DMS53 (cell line): ENCODE measurements at regions not wholly inside any gene's neighbourhood (a gene's known extent, or its start where the extent isn't known, plus 50 kb on each side); places are given as distances from the start of the nearest gene placed in this dataset.
A peak's percentile ranks its signal among the peaks of the same experiment; 100 is the strongest.

Source experiments
- DNase-seq: peaks from one replicate; lab custom pipeline; 2025; lab: John Stamatoyannopoulos, UW

- DNase-seq, result no peak
Measured at GRCh38 chr10:111821871-111822270, 361.7 kb downstream of the GPAM start.

- no peak for DNase-seq
Measured at GRCh38 chr10:111822661-111823060, 360.9 kb downstream of the GPAM start.

GRCh38 chr10:111824128-111824527 is 359.4 kb downstream of the GPAM start:
- DNase-seq, result no peak

- no peak for DNase-seq
Measured at GRCh38 chr10:111830359-111830758, 353.2 kb downstream of the GPAM start.

- no peak for DNase-seq
Measured at GRCh38 chr10:111831058-111831457, 352.5 kb downstream of the GPAM start.

GRCh38 chr10:111833251-111833650 is 350.3 kb downstream of the GPAM start:
- DNase-seq, result no peak

- DNase-seq, result no peak
Measured at GRCh38 chr10:111835574-111835973, 348.0 kb downstream of the GPAM start.

- no peak for DNase-seq
Measured at GRCh38 chr10:111836064-111836463, 347.5 kb downstream of the GPAM start.

GRCh38 chr10:111836571-111836970 is 347.0 kb downstream of the GPAM start:
- DNase-seq, result no peak

GRCh38 chr10:111837086-111837485 is 346.5 kb downstream of the GPAM start:
- no peak for DNase-seq

GRCh38 chr10:111837985-111838384 is 345.6 kb downstream of the GPAM start:
- DNase-seq, result no peak

GRCh38 chr10:111840546-111840945 is 343.0 kb downstream of the GPAM start:
- DNase-seq, result no peak

GRCh38 chr10:111852801-111853200 is 330.8 kb downstream of the GPAM start:
- DNase-seq, result no peak

- DNase-seq, result peak; percentile 28
Measured at GRCh38 chr10:111856631-111857030, 326.9 kb downstream of the GPAM start.

GRCh38 chr10:111865550-111865949 is 318.0 kb downstream of the GPAM start:
- no peak for DNase-seq

GRCh38 chr10:111871458-111871857 is 312.1 kb downstream of the GPAM start:
- no peak for DNase-seq

- DNase-seq, result no peak
Measured at GRCh38 chr10:111872591-111872990, 311.0 kb downstream of the GPAM start.

- no peak for DNase-seq
Measured at GRCh38 chr10:111873041-111873440, 310.5 kb downstream of the GPAM start.

GRCh38 chr10:111873621-111874135 is 309.9 kb downstream of the GPAM start:
- no peak for DNase-seq

- no peak for DNase-seq
Measured at GRCh38 chr10:111874576-111874975, 309.0 kb downstream of the GPAM start.

- no peak for DNase-seq
Measured at GRCh38 chr10:111875725-111876124, 307.8 kb downstream of the GPAM start.

GRCh38 chr10:111877258-111877657 is 306.3 kb downstream of the GPAM start:
- DNase-seq, result no peak

GRCh38 chr10:111879969-111880368 is 303.6 kb downstream of the GPAM start:
- no peak for DNase-seq

- no peak for DNase-seq
Measured at GRCh38 chr10:111885046-111885445, 298.5 kb downstream of the GPAM start.

- no peak for DNase-seq
Measured at GRCh38 chr10:111885919-111886318, 297.6 kb downstream of the GPAM start.
